Neural progenitor cell (in vitro differentiated cells): ENCODE measurements at regions not wholly inside any gene's neighbourhood (a gene's known extent, or its start where the extent isn't known, plus 50 kb on each side); places are given as distances from the start of the nearest gene placed in this dataset.

Experiments used
- CTCF ChIP-seq: fragments of 200-600 bp; sonication (generic); IDR thresholded peaks from 2 replicates; pipeline ENCODE4 v1.5.1; 2017; ENCODE audit warnings: antibody characterized with exemption, mild to moderate bottlenecking
- EZH2phosphoT487 ChIP-seq: fragments of 200-600 bp; sonication (generic); IDR thresholded peaks from 2 replicates; pipeline ENCODE4 v1.6.1; 2017; ENCODE audit warnings: antibody characterized with exemption

DNA sequence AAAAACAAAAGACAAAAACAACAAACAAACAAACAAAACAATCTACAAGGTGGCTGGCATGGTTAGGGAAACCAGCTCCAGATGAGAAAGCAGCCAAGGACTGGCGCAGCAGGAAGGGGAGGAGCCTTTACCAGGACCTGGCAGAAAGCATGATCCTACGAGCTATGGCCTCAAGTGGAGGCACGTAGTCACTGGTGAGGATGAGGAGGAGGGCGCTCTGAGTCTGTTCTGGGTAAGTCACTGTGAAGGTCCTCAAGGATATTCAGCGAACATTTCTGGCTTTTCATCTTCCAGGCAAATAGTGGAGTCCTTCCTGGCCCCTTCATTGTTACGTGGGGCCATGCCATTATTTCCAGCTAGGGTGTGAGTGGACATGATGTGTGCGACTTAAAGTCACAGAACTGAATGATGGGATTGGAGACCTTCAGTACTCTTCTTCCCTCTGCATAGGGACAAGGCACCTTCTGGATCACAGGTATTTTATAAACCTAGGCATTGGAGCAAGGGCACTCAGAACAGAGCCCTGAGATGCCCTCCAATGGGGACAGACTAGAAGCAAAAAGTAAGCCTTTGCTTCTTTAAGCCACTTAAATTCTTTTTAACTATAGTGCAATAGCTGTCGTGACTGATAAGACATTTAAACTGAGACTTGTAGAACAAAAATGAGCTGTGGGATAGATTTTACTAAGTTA, 771.3 kb downstream of the RAB28 start:
- no peak for TF ChIP-seq CTCF
- TF ChIP-seq EZH2phosphoT487, result no peak
